H1 (cell line): ENCODE measurements at regions not wholly inside any gene's neighbourhood (a gene's known extent, or its start where the extent isn't known, plus 50 kb on each side); places are given as distances from the start of the nearest gene placed in this dataset.

Experiments
- CTCF ChIA-PET: fragments of 300-600 bp; sonication (Branson Sonifier 250); formaldehyde crosslinking; loops from one replicate; lab custom pipeline; 2021; ENCODE audit not compliant: partially characterized antibody; lab: Charles Lee
- POLR2A ChIA-PET: fragments of 300-600 bp; sonication (Branson Sonifier 250); formaldehyde crosslinking; loops from one replicate; lab custom pipeline; 2021; ENCODE audit warnings: inconsistent platforms; ENCODE audit not compliant: partially characterized antibody; lab: Charles Lee
- DNase-seq, 2 experiments: peaks; one replicate each; pipeline versions ENCODE4 v3.0.0 to v3.0.0-alpha.2; 2010 to 2022; ENCODE audit warnings: low spot score in 2 of 2, low read depth in 1 of 2, mixed read lengths in 1 of 2
- FAIRE-seq: peaks from 2 replicates; lab custom pipeline; 2011; peaks lifted over from hg19 to GRCh38; lab: Jason Lieb, UNC
- H2AFZ ChIP-seq: 2 replicates; pipeline ENCODE4 v1.8.1; 2012; ENCODE audit warnings: low read length, inconsistent platforms
- H2AK5ac ChIP-seq: 2 replicates; pipeline ENCODE4 v1.6.1; 2013; ENCODE audit warnings: low read depth, low read length
- H2BK120ac ChIP-seq: replicated peaks from 2 replicates; pipeline ENCODE3; 2013; ENCODE audit warnings: low read depth, low read length, inconsistent platforms
- H2BK12ac ChIP-seq: 2 replicates; pipeline ENCODE4 v1.6.1; 2013; ENCODE audit warnings: low read depth, low read length
- H2BK15ac ChIP-seq: 2 replicates; pipeline ENCODE4 v1.6.1; 2013; ENCODE audit warnings: low read length
- H2BK20ac ChIP-seq: 2 replicates; pipeline ENCODE4 v1.6.1; 2013; ENCODE audit warnings: low read length
- H2BK5ac ChIP-seq: 2 replicates; pipeline ENCODE4 v1.6.1; 2013; ENCODE audit warnings: low read depth, low read length
- H3K14ac ChIP-seq: 2 replicates; pipeline ENCODE4 v1.6.1; 2013; ENCODE audit warnings: inconsistent platforms; ENCODE audit not compliant: insufficient read length
- H3K18ac ChIP-seq: 2 replicates; pipeline ENCODE4 v1.6.1; 2013; ENCODE audit warnings: low read length; ENCODE audit errors: extremely low read depth
- H3K23ac ChIP-seq: 2 replicates; pipeline ENCODE4 v1.6.1; 2013; ENCODE audit warnings: inconsistent platforms; ENCODE audit not compliant: insufficient read length
- H3K23me2 ChIP-seq: 2 replicates; pipeline ENCODE4 v1.6.1; 2013; ENCODE audit warnings: low read depth, low read length
- H3K27ac ChIP-seq: 2 replicates; pipeline ENCODE4 v1.6.1; 2011; ENCODE audit warnings: low read depth, low read length, inconsistent platforms
- H3K27me3 ChIP-seq, 4 experiments: replicated peaks in 1 of 4; 1 replicate in 1 of 4; 2 replicates in 3 of 4; pipeline versions ENCODE4 v1.6.1 to v1.8.1; 2011 to 2013; ENCODE audit warnings: low read length in 3 of 4, mild to moderate bottlenecking in 3 of 4, inconsistent platforms in 2 of 4, mixed read lengths in 2 of 4, moderate library complexity in 1 of 4; ENCODE audit not compliant: control insufficient read depth in 3 of 4, insufficient read depth in 3 of 4; ENCODE audit errors: extremely low read depth in 1 of 4
- H3K36me3 ChIP-seq, 4 experiments: 2 replicates each; pipeline versions ENCODE4 v1.6.1 to v1.8.1; 2011 to 2013; ENCODE audit warnings: mild to moderate bottlenecking in 4 of 4, low read length in 3 of 4, moderate library complexity in 2 of 4, control low read depth in 1 of 4, inconsistent platforms in 1 of 4; ENCODE audit not compliant: insufficient read depth in 4 of 4, control insufficient read depth in 2 of 4
- H3K4ac ChIP-seq: replicated peaks from 2 replicates; pipeline ENCODE3; 2013; ENCODE audit warnings: low read length, low read depth, mixed read lengths, inconsistent platforms; ENCODE audit not compliant: insufficient read length
- H3K4me1 ChIP-seq, 4 experiments: replicated peaks in 1 of 4; 1 replicate in 1 of 4; 2 replicates in 3 of 4; pipeline versions ENCODE4 v1.6.1 to v1.8.1; 2011 to 2013; ENCODE audit warnings: low read length in 3 of 4, inconsistent platforms in 2 of 4, mixed read lengths in 1 of 4; ENCODE audit not compliant: insufficient read depth in 4 of 4, control insufficient read depth in 3 of 4
- H3K4me2 ChIP-seq, 2 experiments: 2 replicates each; pipeline versions ENCODE4 v1.6.1 to v1.8.1; 2011 to 2013; ENCODE audit warnings: low read depth in 2 of 2, low read length in 2 of 2, control low read depth in 1 of 2, inconsistent platforms in 1 of 2, mild to moderate bottlenecking in 1 of 2; ENCODE audit not compliant: insufficient read depth in 1 of 2
- H3K4me3 ChIP-seq, 4 experiments: fragments of 200-600, 300-600 bp in 1 of 4; sonication (generic), shearing (Covaris generic), sonication (Bioruptor Twin) in 1 of 4; 2 replicates each; pipeline versions ENCODE4 v1.5.1 to v1.8.1; 2011 to 2016; ENCODE audit warnings: low read length in 4 of 4, low read depth in 3 of 4, control low read depth in 2 of 4, inconsistent platforms in 2 of 4, mild to moderate bottlenecking in 2 of 4, mixed read lengths in 1 of 4, moderate library complexity in 1 of 4; ENCODE audit not compliant: insufficient read depth in 2 of 4; ENCODE audit errors: extremely low read depth in 1 of 4
- H3K56ac ChIP-seq: replicated peaks from 2 replicates; pipeline ENCODE3; 2013; ENCODE audit warnings: low read depth, mild to moderate bottlenecking, mixed read lengths, low read length, inconsistent platforms; ENCODE audit not compliant: insufficient read length
- H3K79me1 ChIP-seq: 2 replicates; pipeline ENCODE4 v1.6.1; 2013; ENCODE audit warnings: low read depth, low read length, control low read depth
- H3K79me2 ChIP-seq, 2 experiments: 2 replicates each; pipeline versions ENCODE4 v1.6.1 to v1.8.1; 2012 to 2013; ENCODE audit warnings: low read length in 2 of 2, mild to moderate bottlenecking in 2 of 2, inconsistent platforms in 1 of 2; ENCODE audit not compliant: insufficient read depth in 2 of 2, control insufficient read depth in 1 of 2
- H3K9ac ChIP-seq, 4 experiments: replicated peaks in 1 of 4; 1 replicate in 1 of 4; 2 replicates in 3 of 4; pipeline versions ENCODE4 v1.6.1 to v1.8.1; 2011 to 2013; ENCODE audit warnings: low read depth in 3 of 4, low read length in 3 of 4, control low read depth in 2 of 4, mild to moderate bottlenecking in 2 of 4, moderate library complexity in 2 of 4, inconsistent platforms in 1 of 4; ENCODE audit errors: extremely low read depth in 1 of 4
- H3K9me3 ChIP-seq, 2 experiments: 2 replicates each; pipeline versions ENCODE4 v1.6.1 to v1.8.1; 2012 to 2013; ENCODE audit warnings: mild to moderate bottlenecking in 2 of 2, moderate library complexity in 2 of 2, control low read depth in 1 of 2, inconsistent platforms in 1 of 2, low read depth in 1 of 2, low read length in 1 of 2, mixed read lengths in 1 of 2; ENCODE audit not compliant: insufficient read depth in 2 of 2
- H4K20me1 ChIP-seq, 2 experiments: replicated peaks in 1 of 2; 2 replicates each; pipeline versions ENCODE3 to v1.8.1; 2011 to 2013; ENCODE audit warnings: inconsistent platforms in 2 of 2, low read length in 2 of 2, mild to moderate bottlenecking in 1 of 2; ENCODE audit not compliant: insufficient read depth in 2 of 2, control insufficient read depth in 1 of 2
- H4K5ac ChIP-seq: 2 replicates; pipeline ENCODE4 v1.6.1; 2013; ENCODE audit warnings: low read length, low read depth, mixed read lengths, inconsistent platforms; ENCODE audit not compliant: insufficient read length
- H4K8ac ChIP-seq: 2 replicates; pipeline ENCODE4 v1.8.0; 2013; ENCODE audit warnings: mild to moderate bottlenecking, moderate library complexity, low read length, inconsistent platforms; ENCODE audit not compliant: insufficient read depth; ENCODE audit errors: extremely low read depth
- H4K91ac ChIP-seq: replicated peaks from 2 replicates; pipeline ENCODE3; 2013; ENCODE audit warnings: low read length, mixed read lengths, inconsistent platforms; ENCODE audit not compliant: insufficient read length
- CREB1 ChIP-seq: IDR thresholded peaks from 2 replicates; pipeline ENCODE4 v1.6.1; 2012; ENCODE audit warnings: inconsistent platforms
- FOSL1 ChIP-seq: IDR thresholded peaks from 2 replicates; pipeline ENCODE4 v1.6.1; 2011; ENCODE audit warnings: mild to moderate bottlenecking, low read depth, low read length, moderate library complexity; ENCODE audit not compliant: insufficient read depth
- KDM4A ChIP-seq: IDR thresholded peaks from one replicate; pipeline ENCODE4 v1.7.1; 2012; ENCODE audit warnings: low read depth, mild to moderate bottlenecking, moderate library complexity, low read length, inconsistent platforms; ENCODE audit not compliant: severe bottlenecking
- RAD21 ChIP-seq, 2 experiments: IDR thresholded peaks in 1 of 2; conservative IDR thresholded peaks in 1 of 2; 2 replicates each; pipeline ENCODE4 v1.6.1; 2011; ENCODE audit warnings: low read depth in 2 of 2, low read length in 2 of 2, improper control_type of control experiment in 1 of 2, inconsistent platforms in 1 of 2, mild to moderate bottlenecking in 1 of 2, moderate library complexity in 1 of 2
- SIX5 ChIP-seq: IDR thresholded peaks from 2 replicates; pipeline ENCODE4 v1.6.1; 2011; ENCODE audit warnings: mild to moderate bottlenecking, low read depth, low read length
- SP2 ChIP-seq: IDR thresholded peaks from 2 replicates; pipeline ENCODE4 v1.6.1; 2012; ENCODE audit warnings: mild to moderate bottlenecking, low read length, inconsistent platforms
- SRF ChIP-seq: IDR thresholded peaks from 2 replicates; pipeline ENCODE4 v1.6.1; 2011; ENCODE audit warnings: mild to moderate bottlenecking, low read depth, low read length, moderate library complexity
- WGBS, 2 experiments: shearing (Covaris generic) in 1 of 2; methylation state at CpG; one replicate each; pipeline versions ENCODE4 v1.1.6 to v1.1.7; 2013 to 2015; ENCODE audit warnings: low lambda C conversion rate in 2 of 2, mixed read lengths in 2 of 2, inconsistent platforms in 1 of 2, low coverage in 1 of 2, missing lambda C conversion rate in 1 of 2; ENCODE audit not compliant: insufficient replicate concordance in 2 of 2, insufficient coverage in 1 of 2, insufficient read length in 1 of 2; ENCODE audit errors: extremely low coverage in 1 of 2, missing lambda C conversion rate in 1 of 2; 5-methylcytosine and 5-hydroxymethylcytosine counted together

- Histone ChIP-seq H3K36me3 (no peaks in the 10 kb centered on the region), H3K23ac (no peak overlapping the region), H4K5ac (no peak overlapping the region), H3K27me3 (peaks cover 0 to 16% (median 9%) of the 10 kb centered on the region in 4 experiments; a peak in 6 of 7 replicates), H3K79me1 (no peaks in the 10 kb centered on the region), H2AK5ac (no peak overlapping the region), H2BK15ac (no peak overlapping the region), H2BK5ac (no peak overlapping the region), H3K79me2 (no peaks in the 10 kb centered on the region), H3K18ac (no peak overlapping the region), H3K4me3 (no peak overlapping the region), H2BK120ac (no peak overlapping the region), H3K4ac (no peak overlapping the region), H3K9ac (no peak overlapping the region), H3K9me3 (no peaks in the 10 kb centered on the region), H2BK12ac (no peak overlapping the region), H3K56ac (no peak overlapping the region), H4K91ac (no peak overlapping the region), H3K4me1 (peaks cover 0 to 3% (median 0%) of the 10 kb centered on the region in 4 experiments; a peak in 1 of 7 replicates), H3K27ac (no peak overlapping the region), H3K23me2 (peaks cover 8% of the 10 kb centered on the region; the same call in 1 of the 2 replicates), H3K4me2 (no peak overlapping the region), H4K20me1 (no peaks in the 10 kb centered on the region), H3K14ac (no peak overlapping the region), H4K8ac (no peak overlapping the region), H2BK20ac (no peak overlapping the region), H2AFZ (no peak overlapping the region)
- WGBS, 2 experiments, result 83% methylated on average over 4 of the region's 4 CpGs; no CpG with 5 or more reads in 1 of the 2 experiments
- CTCF ChIA-PET, result no interaction called here
- no peak for FAIRE-seq
- TF ChIP-seq SIX5 (no peak), FOSL1 (no peak), SP2 (no peak), CREB1 (no peak), RAD21 (IDR thresholded peaks at IDR 0.05 in 1 of 2, conservative IDR thresholded peaks at IDR 0.05 in 1 of 2; ENCODE audit: low read depth in 2 of 2, low read length in 2 of 2) (no peak), KDM4A (no peak), SRF (no peak)
- DNase-seq, result no peak
- POLR2A ChIA-PET, result interaction anchor here (0.6 kb wide), 1 partner anchor 426 kb away, joined by 4 read pairs; no protein-coding TSS in a partner anchor
Measured at GRCh38 chr1:42038261-42038660, 114.9 kb upstream of the GUCA2B start.
